Activated CD4-positive, alpha-beta T cell treated with anti-CD3 and anti-CD28 coated beads, Interleukin-2, amount 50 U/mL, for 24 hours (primary cell): ENCODE measurements at regions not wholly inside any gene's neighbourhood (a gene's known extent, or its start where the extent isn't known, plus 50 kb on each side); places are given as distances from the start of the nearest gene placed in this dataset.

Source experiments
- DNase-seq, 2 donors: peaks; one replicate each; pipeline ENCODE4 v3.0.0-alpha.2; 2020; ENCODE audit warnings: low read depth in 1 of 2, low spot score in 1 of 2

DNA sequence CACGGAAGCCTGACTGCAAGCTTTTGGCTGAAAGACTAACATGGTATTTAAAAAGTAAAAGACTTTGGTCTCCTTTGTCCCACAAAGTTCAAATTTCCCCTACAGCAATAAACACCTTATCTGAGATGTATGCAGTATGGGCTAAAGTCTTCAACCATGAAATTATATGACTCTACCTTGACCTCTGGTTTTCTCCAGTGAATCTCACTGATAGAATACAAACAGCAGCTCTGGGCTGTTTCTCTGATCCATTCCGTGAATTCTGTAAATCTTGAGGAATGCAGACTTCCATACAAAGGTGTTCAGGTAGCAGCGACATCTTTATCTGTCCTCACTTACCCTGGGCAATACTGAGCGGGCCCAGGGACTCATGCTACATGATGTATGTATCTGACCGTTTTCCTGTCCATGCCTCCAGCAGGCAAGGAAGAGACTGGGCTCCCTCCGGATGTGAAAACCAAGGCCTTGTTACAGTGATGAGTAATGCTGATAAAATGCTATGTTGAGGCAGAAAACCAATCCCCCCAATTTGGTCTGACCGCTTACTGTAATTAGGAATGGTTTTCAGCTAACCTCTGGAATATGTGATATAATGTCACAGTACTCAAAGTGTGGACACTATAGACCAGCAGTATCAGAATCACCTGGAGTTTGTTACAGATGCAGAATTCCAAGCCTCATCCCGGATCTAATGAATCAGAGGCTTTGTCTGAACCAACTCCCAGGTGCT is 589.8 kb downstream of the HS3ST4 start:
- no peak for DNase-seq

- DNase-seq, result no peak
These were observed 604.0 kb downstream of the HS3ST4 start for GRCh38 chr16:26295625-26296304.

GRCh38 chr16:26301516-26301915 is 609.8 kb downstream of the HS3ST4 start:
- no peak for DNase-seq

- no peak for DNase-seq
These were observed 625.1 kb downstream of the HS3ST4 start for GRCh38 chr16:26316683-26317464.

DNA sequence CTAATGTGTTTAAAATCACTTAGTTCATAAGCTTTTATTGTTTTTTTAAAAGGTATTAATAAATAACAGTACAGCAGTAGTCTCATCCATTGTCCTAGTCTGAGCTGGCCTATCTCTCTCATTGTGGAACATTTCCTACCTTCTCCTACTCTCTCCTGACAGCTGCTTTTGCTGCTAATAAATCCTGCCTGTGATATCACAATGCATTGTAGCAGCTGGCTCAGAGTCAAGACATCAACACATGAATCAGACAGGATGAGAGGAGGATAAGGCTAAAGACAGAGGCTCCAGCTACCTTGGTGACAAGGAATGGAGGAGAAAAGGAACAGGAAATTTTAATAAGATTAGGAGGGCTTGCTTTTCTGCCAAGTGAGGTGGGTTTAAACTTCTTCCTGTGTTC is 626.1 kb downstream of the HS3ST4 start:
- DNase-seq, result no peak

- DNase-seq, result no peak
These were observed 638.9 kb downstream of the HS3ST4 start for GRCh38 chr16:26330654-26331053.

GRCh38 chr16:26334218-26335111 is 642.7 kb downstream of the HS3ST4 start:
- DNase-seq, result no peak

GRCh38 chr16:26335236-26335853 is 643.6 kb downstream of the HS3ST4 start:
- DNase-seq, result no peak

DNA sequence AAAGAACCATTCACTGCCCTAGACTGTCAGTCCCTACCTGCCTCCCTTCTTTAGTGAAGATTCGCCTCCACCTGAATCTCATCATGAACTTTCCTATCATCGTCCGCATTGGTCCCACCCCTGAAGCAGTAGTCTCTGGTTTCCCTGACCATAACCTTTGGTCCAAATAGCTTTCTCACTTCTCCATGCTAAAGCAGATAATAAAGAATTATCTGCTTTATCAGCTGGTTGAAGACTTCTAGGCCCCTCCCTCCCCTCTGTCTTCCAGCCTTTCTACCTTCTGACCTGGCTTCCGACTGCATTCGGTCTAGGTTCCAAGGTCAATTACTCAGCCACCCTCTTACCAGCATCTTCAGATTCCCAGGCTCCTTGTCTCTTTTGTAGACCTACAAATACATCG is 650.9 kb downstream of the HS3ST4 start:
- no peak for DNase-seq

- DNase-seq, result no peak
These were observed 652.5 kb downstream of the HS3ST4 start for GRCh38 chr16:26344240-26344776.

DNA sequence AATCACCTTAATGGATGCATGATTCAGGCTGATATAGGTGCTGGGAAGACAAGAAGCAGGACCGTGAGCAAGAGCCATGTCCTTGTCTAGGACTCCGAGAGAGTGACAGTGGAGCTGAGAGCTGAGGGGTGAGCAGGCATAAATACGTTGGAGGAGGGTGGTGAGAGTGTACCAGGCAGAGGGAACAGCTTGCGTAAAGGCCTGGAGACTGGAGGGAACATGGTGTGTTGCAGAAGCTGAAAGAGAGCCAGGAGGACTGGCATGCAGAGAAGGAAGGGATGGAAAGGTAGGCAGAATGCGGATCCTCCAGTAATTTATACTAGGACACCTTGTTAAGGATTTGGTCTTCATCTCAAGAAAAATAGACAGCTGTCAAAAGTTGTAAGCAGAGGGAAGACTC is 653.2 kb downstream of the HS3ST4 start:
- no peak for DNase-seq

DNA sequence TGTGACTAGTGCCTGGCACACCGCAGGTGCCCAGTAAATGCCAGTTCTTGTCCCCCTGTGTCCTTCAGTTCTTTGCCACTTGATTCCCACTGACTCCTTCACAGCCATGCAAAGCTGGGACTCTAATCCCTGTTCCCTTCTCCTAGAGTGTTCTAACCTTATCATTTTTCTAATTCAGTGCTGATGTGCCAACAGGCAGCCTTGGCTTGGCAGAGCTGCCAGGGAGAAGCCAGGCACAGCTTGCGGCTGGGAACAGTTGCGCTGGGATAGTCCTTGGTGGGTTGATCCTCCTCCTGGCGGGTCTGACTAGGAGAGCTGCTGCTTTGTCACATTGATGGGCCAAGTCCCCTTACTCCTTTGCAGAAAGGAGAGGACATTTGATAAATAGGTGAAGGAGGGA is 654.2 kb downstream of the HS3ST4 start:
- DNase-seq, result no peak

GRCh38 chr16:26348095-26348494 is 656.3 kb downstream of the HS3ST4 start:
- no peak for DNase-seq

GRCh38 chr16:26360867-26361266 is 669.1 kb downstream of the HS3ST4 start:
- no peak for DNase-seq

- no peak for DNase-seq
These were observed 671.8 kb downstream of the HS3ST4 start for GRCh38 chr16:26363581-26363980.

DNA sequence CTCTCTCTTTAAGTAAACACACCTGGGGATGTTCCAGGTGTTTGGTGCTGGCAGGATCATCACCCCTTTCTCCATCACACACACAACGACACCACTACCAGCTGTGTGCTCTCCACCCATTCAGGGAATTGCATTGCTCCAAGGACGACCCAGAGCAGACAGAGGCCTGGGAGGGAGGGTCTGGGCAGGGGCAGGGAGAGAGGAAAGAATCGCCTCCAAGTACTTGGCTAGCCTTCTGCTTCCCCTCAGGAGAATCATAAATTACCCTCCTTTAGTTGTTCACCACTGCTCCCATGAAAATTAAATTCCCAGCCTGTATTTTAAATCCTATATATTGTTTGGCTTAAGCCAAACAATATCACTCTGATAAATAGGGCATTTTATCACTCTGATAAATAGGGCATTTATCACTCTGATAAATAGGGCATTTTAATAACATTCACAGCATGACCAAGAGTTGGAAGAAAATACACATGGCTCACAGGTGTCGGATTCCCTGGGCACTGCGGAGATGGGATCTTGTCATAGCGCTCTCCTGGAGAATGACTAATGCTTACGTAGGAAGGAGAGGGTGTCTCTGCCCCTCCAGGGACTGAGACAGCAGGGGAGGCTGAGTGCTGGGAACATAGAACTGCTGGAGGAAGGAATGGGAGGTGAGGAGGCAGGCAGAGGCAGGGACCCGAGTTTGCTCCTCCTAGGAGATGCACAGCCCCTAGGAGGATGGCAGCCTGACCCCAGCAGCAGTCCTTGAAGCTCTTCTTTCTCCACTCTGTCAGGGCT is 673.6 kb downstream of the HS3ST4 start:
- no peak for DNase-seq

DNA sequence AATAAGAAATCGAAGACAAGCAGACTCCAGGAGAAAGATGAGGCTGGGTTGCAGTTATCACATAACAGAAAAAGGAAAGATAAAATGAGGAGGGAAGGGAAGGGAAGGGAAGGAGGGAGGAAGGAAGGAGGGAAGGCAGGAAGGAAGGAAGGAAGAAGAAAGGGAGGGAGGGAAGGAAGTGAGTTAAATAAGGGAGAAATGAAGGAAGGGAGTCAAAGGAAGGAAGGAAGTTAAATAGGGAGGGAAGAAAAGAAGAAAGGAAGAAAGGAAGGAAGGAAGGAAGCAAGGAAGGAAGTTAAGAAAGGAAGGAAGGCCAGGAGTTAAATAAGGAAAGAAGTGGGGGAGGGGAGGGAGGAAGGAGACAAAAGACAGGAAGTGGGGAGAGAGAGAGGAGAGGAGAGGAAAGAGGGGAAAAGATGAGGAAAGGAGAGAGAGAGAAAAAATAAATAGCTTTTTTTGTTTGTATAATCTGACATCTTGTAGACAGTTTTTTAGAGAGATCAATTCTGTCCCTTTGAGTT is 679.6 kb downstream of the HS3ST4 start:
- no peak for DNase-seq

DNA sequence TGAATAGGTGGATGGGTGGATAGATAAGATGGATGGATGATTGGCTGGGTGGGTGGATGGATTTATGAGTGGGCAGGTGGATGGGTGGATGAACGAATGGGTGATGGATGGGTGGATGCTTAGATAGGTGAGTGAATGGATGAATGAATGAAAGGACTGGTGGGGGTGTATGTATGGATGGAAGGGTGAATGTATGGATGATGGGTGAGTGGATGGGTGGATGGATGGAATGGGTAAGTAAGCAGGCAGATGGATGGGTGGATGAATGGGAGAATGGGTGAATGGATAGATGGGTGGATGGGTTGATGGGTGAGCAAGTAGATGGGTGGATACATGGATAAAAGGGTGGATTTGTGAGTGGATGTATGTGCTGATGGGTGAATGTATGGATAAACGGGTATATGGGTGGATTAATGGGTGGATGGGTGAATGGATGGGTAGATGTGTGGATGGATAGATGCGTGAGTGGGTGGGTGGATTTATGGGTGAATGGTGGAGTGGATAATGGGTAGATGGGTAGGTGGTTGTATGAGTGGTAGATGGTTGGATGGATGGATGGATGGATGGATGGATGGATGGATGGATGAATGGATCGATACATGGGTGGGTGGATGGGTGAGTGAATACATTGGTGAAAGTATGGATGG is 682.6 kb downstream of the HS3ST4 start:
- DNase-seq, result no peak

DNA sequence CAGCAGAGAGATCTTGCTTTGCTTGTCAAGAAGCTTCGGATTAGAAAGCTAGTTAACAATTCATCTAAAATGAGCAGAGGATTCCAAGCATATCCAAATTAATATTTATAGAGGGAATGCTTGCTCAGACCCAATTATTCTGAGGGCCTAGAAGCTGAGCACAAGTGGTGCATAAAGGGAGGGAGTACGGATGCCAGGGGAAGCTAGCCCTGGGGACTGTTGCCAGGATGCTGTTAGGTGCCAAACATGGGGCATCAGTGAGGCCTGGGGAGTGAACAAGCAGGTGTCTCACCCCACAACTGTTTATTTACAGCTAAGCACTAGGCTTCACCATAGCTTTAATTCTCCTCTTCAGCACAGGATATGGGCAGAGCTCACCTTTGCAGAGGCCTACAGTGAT is 684.1 kb upstream of the C16orf82 start:
- DNase-seq, result no peak
